ENCODE measurements at regions not wholly inside any gene's neighbourhood (a gene's known extent, or its start where the extent isn't known, plus 50 kb on each side); places are given as distances from the start of the nearest gene placed in this dataset.

DNA sequence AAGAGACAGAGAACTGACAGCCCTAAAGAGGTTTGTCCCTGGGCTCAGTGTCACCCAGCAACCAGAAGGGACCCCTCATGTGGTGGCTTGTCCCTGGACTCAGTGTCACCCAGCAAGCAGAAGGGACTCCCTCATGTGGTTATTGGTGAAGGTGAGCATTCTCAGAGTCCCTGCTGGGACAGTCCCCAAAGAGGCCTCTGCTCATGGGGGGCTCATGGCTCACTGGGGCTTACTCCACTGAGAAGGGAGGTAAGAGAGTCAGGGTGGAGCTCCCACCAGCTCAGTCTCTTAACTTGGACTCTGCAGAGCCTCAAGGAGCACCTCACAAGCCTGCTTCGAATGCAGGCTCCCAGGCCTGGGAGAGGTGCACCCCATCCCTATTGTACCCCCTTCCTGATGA is 145.2 kb upstream of the COPS8 start:
- DNase-seq, result no peak

DNA sequence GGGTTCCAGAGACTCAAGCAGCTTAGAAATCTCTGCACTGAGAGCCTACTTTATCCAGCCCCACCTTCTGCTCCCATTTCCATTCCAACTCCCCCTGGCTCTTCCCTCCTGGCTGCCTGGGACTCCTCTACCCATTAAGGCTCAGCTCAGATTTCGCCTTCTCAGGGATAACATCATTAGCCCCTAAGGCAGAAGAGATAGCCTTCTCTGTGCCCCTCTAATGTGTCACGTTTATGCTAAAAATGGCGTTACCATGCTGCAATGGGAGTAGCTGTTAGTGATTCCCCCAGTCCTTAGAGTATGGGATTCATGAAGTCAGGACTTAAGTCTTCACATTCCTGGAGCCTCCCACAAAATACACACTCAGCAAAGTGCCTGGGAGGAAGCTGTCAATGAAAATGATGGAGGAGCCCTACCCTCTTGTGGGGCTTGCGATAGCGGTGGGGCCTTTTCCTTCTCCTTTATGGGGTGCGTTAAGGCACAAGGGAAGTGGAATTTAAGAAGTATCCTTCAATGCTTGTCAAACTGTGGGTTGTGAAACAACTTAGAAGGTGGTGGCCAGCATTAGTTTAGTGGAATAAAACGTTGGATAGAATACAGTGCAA is 144.7 kb upstream of the COPS8 start:
- no peak for DNase-seq

DNA sequence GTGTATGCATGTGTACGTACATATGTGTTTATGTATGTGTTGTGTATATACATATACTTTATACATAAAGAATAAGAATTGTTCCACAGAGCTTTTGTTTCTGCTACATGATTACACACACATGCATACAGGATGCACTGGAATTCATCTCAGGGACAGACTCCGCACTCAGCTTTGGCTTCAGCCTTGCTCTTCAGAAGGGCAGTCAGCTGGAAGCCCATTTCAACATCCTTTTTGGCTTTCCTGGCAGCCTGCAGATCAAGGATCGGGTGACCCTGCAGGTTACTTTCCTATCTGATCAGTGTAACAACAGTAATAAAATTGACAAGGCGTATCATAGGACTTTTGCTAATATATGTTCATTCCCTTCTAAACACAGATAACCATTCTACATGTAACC is 144.1 kb upstream of the COPS8 start:
- no peak for DNase-seq

DNA sequence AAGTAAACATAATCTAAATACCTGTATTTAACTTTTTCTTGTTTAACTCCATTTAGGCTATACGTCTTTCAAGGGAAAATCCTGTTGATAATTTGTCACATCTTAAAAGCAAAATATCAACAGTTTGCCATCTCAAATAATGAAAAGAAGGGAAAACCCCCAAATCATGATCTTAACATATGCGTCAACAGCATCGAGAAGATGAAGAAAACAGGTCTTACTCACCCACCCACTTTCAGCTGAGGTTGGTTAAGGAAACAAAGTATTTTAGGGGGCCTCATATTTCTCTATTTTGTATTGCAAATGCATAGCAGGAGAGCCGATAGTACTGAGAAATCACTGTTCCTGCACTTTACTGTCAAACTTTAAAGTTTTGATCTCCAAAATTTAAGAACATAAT is 143.1 kb upstream of the COPS8 start:
- no peak for DNase-seq

DNA sequence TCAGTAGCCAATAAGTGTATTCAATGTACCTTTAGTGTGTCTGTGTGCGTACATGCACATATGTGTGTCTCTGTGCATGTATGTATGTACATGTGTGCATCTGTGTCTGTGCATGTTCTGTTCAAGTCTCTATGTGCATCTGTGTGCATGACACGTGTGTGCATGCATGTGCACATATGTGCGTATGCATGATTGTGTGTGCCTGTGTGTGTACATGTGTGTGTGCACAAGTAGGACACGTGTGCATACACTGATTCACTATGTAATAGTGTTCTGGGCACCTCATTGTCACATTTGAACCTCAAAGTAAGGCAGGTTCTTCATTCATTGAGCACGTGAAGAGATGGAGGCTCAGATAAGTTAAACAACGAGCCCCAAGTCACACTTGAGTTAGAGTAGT is 142.6 kb upstream of the COPS8 start:
- no peak for DNase-seq

DNA sequence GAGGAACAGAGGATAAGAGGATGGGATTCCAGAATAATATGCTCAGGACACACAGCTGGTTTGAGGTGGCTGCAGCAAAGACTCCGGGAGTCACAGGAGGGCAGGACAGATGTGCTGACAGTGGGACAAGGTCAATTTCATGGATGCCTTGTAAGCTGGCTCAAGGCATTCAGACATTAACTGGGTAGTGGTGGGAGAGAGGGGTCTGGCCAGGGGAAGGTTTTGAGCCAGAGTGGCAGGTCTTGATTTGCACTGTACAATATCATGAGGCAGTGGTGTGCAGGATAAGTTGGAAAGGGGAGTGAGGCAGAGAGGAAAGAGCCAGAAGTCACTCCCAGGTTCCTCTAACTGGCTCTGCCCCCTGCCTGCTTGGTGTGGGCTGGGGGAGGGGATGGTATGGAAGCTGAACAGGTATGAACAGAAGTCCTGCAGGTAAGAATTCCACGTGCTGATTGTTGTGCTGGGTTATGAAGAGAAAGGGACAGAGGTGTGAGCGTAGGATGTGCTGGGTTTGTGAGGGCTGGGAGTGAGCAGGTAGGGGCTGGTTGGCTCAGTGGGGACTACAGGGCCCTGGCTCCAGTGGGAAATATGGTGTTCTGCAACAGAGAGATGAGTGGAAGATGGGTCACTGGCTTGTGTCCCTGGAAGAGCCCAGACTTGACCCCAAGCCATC is 141.7 kb upstream of the COPS8 start:
- DNase-seq, result no peak

DNA sequence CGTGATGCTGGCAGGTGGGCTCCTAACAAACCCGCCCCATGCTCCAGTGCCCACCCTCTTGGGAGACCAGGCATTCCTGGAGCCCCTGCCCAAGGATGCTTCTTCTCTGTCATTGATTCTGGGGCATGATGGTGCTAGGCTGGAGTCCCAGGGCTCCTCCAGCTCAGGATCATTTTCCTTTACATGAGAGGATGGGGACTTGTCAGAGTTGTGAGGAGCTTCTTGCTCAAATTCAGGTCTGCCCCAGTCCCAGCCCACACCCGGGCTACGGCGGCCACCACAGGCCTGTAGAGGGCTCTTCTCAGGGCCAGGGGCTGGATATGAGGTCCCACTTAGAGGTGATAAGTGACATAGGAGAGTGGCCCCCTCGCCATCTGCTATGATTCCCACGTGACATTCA is 141.1 kb upstream of the COPS8 start:
- no peak for DNase-seq

DNA sequence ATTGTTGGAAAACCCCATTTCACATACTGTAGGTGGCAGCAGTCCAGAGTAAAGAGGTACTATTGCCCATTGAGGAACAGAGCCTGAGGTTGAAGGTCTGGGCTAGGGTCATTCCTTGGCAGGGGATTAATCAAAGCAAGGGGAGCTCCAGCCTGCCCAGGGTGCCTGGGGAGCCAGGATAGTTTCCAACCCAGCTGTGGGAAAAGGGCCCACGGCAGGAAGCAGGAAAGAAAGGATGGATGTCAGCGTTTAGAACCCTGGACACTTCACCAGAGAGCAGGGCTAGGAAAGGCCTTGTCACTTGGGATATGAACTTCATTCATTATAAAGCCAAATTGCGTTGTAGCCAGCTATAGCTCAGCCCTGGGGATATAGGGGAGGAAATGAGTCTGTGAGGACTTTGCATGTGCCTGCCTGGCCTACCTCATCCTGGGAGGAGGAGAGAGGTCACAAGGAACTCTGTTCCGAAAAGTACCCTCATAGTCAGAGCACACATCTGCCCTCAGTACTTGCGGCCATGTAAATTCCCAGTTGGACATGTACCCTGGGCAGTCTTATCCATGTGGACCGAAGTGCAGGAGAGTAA is 140.2 kb upstream of the COPS8 start:
- no peak for DNase-seq

DNA sequence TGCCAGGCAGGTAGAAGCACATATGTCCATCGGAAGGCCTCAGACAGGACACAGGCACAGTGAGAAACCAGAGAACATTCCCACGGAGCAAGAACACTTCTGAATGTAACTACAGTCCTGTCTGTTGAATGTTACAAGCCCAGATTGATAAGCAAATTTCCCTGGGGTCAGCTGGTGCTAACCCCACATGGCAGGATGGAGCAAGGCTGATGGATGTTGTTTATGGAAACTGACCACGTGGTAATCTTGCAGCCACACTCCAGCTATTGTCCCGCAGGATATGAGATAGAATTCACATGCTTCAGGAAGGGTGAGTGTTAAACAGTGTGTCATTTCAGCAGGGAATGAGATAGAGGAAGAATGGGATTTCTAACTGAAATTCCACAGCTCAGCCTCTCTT is 138.8 kb upstream of the COPS8 start:
- no peak for DNase-seq

DNA sequence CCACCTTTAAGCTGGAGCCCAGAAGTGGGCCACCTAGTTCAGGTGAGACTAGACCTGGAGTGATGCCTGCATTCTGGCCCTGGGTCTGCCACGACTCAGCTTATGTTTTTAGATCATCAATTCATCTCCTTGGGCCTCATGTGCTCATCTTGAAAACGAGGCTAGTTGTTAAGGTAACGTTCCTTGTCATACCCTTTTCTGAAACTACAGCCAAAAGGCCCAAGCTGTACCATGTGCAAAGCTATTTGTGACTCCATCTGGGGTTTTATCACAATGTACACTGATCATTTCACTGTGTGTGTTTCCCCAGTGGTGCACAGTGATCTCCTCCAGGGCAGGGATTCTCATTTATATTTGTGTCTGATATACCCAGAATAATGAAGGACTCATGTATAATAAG is 138.4 kb upstream of the COPS8 start:
- DNase-seq, result no peak

DNA sequence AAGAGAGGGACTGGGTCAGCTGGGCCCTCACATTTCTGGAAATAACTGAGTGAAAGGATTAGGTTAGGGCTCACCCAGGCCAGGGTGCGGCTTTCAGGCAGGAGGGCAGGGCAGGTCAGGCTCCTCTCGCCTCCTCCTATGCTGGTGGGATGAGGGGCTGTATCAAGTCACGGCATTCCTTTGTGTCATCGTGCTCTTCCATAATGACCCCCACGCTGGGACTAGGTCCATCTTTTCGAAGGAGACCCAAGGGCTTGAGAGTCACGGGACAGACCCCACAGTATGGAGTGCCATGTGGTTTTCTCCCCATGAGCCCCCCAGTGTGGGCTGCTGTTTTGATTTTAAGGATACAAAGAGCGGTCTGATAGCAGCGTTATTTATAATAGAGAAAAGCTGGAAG is 137.8 kb upstream of the COPS8 start:
- DNase-seq, result no peak

DNA sequence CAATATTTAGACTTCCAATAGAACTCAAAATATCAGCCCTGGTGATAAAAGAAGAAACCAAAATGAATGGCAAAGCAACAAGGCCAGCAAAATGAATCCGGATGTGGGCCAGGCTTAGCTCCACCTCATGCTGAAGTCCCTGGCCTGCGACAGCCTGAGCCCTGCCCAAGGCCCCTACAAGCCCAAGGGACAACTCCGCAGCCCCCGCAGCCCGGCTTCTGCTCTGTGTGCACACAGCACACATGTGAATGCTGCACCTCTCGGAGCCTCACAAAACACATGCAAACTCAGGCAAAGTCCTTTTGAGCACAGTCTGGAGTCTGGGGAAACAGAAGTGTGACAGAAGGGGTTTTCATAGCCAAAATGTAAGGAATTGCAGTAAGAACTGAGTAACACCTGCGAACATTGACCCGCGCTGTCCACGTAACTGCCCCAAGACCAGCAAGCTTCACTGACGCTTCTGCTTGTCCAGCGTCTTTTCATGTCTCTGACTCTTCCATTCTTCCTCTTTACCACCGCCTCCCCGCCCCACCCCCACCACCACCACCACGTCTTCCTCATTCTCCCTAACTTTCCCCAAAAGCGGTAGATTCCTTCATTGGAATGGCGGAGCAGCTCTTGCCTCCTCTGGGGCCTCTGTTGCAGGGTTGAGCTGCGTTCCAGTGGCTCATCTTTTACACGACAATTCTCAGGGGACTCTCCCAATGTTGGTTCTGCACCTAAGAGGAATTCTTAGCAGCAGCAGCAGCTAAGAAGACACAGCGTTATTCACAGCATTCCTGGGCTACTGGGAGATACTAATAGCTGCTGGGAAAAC is 136.4 kb upstream of the COPS8 start:
- DNase-seq, result no peak

DNA sequence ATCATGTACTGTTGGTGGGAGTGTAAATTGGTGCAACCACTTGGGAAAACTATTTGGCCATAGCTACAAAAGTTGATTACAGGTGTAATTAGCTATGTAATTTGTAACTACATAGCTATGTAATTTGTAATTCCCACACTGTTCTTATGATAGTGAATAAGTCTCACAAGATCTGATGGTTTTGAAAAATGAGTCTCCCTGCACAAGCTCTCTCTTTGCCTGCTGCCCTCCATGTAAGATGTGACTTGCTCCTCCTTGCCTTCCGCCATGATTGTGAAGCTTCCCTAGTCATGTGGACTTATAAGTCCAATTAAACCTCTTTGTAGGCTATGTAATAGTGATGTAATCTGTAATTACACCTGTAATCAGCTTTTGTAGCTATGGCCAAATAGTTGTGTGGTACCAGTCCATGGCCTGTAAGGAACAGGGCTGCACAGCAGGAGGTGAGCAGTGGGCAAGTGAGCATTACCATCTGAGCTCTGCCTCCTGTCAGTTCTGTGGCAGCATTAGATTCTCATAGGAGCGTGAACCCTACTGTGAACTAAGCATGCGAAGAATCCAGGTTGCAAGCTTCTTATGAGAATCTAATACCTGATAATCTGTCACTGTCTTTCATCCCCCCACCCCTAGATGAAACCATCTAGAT is 133.7 kb upstream of the COPS8 start:
- DNase-seq, result no peak

DNA sequence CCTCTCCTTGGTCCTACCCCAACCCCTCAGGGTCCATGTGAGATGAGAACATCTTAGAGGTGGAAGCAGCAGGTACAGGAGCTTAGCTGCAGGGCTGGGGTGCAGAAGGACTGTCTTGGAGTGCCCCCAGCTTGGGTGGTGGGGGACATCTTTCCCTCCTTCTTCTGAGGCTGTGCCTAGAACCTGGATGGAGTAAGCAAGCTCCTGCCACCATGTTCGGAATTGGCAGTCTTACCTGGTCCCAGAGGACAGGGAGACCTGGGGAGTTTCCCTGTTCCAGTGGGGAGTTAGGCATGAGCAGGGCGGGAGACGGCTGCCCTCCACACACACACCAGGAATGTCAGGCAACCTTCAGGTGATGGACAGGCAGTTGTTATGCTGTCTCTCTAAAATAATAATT is 131.0 kb upstream of the COPS8 start:
- DNase-seq, result no peak

DNA sequence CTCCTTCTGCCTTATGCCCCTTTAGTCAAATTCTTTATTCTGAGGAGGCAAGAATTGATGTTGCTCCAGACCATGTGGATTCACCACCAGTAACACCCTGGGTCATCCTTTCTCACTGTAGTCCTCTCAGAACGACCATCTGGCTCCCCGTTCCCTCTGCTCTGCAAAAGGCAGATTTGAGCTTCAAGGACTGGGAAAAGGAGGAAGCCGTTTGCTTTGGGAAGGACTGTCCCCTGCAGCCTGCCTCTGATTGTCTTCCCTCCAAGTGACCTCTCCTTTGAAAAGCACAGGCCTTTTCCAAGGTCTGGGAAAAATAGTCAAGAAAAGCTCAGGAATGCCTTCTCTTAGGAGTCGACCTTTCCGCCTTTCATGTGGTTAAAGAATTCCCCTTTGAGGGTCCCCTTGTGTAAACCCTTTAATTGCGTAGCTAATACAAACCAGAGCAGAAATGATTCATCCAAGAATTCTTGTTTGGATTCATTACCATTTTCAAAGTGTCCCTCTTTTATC is 130.1 kb upstream of the COPS8 start:
- no peak for DNase-seq

DNA sequence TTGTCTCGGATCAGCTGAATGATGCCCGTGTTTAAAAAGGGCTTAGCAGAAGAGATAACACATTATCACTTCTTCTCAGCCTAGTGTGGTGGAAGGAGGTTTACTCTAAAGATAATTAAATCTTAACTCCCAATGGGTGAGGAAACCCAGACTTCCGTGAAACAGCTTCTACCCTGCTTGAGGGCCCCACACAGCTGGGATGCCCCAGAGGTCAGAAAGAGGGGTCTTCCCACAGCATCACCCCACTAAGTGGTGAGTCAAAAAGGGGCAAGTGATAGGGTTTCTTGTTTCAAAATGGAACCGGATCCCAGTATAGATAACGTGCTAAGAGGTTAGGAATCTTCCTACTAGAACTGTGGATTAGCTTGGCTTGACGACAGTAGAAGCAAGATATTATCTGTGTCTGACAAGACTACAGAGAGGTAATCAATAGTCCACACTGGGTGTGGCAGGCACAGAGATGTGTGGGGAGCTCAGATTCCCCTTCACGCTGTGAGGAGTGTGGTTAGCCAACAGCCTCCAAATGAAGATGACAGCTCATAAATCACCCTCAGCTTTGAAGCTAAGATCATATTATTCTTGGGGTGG is 129.6 kb upstream of the COPS8 start:
- no peak for DNase-seq

DNA sequence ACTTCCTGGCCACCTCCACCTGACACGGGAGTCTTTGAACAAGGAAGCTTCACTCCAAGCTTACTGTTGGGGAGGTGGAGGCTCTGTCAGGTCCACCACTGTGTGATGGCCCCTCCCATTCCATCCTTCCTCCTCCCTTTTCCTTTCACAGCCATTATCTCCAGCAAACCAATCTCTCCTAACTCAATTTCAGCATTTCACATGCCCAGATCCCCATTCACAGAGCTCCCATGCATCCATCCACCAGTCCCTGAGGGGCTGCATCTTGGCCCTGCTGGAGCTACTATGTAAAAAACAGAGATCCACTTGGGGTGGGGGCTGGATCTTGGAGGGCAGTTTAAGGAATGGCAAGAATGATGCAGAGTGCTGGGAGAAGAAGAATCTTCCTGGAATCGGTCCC is 129.0 kb upstream of the COPS8 start:
- DNase-seq, result no peak

DNA sequence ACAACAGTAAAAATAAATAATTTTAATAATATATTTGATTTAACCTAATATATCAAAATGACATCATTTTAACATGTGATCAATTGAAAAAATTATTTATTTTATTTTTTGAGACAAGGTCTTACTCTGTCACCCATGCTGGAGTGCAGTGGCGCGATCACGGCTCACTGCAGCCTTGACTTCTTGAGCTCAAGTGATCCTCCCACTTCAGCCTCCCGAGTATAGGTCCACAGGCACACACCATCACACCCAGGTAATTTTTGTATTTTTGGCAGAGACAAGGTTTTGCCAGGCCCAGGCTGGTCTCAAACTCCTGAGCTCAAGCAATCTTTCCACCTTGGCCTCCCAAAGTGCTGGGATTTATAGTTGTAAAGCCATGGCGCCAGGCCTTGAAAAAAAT is 126.7 kb upstream of the COPS8 start:
- DNase-seq, result no peak

DNA sequence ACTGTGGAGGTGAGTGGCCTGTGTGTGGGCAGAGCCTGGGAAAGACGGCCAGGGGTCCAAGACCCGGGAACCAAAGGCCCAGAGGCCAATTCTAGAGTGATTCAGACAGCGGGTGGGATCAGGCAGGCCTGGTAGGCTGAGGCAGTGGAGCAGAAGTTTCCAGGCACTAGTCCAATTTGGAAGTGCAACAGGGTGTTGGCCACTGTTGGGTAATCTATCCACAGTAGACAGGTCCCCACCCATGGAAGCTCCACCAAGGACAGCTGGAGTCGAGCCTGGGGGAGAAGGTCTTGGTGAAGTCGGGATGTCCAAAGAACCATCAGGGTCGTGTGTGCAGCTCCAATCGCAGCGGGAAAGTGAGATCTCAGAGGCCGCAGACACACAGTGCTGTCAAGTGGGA is 125.8 kb upstream of the COPS8 start:
- DNase-seq, result no peak

DNA sequence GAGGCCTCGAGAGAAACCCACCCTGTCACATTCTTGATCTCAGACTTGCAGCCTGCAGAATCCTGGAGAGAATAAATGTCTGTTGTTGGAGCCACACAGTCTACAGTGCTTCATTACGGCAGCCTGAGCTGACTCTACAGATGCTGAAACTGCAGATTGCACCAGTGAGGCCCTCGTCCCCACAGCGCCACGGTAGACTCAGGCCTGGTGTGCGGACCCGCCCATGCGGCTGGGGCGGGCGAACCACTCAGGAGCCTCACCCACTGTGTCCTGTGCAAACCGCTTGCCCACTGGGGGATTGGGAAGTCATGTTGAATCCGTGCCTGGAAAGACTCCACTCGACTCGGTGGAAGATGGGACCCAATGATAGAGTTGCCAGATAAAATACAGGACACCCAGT is 125.2 kb upstream of the COPS8 start:
- DNase-seq, result no peak

DNA sequence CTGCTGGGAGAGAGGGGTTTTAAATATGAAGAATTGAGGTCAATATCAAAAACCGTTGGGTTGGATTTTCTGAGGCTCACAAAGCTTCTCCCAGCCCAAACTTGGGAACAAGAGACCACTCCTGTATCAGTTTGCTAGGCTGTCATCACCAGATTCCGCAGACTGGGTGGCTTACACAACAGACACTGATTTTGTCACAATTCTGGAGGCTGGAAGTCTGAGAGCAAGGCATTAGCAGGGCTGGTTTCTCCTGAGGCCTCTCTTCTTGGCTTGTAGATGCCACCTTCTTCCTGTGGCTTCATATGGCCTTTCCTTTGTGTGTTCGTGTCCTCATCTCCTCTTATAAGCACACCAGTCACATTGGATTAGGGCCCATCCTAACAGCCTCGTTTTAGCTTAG is 122.9 kb upstream of the COPS8 start:
- no peak for DNase-seq

DNA sequence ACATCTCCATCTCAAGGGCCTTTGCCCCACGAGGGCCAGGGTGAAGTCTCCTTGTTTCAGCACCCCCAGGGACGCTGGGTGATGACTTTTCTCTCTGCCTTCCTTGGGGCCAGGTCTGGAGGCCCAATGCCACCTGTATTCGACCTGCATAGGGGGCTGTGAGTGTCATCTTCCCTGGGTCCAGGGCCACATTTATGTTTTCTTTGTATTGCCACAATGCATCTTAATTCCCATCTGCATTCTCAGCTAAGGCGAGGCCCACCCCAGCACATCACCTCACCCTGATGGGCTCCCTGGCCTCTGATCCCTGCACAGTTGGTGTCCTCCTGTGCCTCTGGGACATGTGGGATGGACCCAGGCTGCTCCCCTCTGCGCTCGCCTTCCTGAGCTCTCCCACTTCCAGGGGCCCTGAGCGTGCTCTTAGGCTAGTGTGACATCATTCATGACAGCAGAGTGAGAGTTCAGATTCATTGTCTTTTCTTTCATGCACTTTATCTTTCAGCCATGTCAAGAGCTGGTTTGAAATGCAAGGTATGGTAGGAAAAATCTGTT is 122.0 kb upstream of the COPS8 start:
- no peak for DNase-seq

DNA sequence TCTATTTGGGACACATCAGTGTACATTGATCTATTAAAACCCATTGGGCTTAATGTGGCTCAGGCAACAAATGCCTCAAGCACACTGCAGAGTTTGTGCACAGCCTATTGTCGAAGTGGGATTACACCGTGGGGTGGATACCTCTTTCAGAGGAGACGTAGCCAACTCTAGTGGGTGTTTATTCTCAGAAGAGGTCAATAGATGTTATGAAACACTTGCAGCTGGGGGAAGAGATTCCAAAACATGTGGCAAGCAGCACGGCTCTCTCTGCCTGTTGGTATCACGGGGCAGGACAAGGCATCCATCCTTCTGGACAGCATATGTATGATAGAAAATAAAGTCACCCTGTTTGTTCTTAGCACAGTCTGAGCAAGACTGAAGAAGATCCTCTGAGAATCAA is 121.4 kb upstream of the COPS8 start:
- no peak for DNase-seq

Measured in stimulated activated CD4-positive, alpha-beta T cell treated with anti-CD3 and anti-CD28 coated beads, Interleukin-4, amount 100 ng/mL, for 4 hours (primary cell).